HG03439 (cell line): ENCODE measurements at regions not wholly inside any gene's neighbourhood (a gene's known extent, or its start where the extent isn't known, plus 50 kb on each side); places are given as distances from the start of the nearest gene placed in this dataset.

Experiments used
- ATAC-seq: cut with Tn5 transposase; IDR thresholded peaks from one replicate; pipeline ENCODE4 v1.9.1; 2021; ENCODE audit warnings: mild to moderate bottlenecking, moderate library complexity; ENCODE audit not compliant: unreplicated experiment

- no peak for ATAC-seq
Observed at GRCh38 chr2:8623958-8624591, 57.8 kb upstream of the ID2 start.

DNA sequence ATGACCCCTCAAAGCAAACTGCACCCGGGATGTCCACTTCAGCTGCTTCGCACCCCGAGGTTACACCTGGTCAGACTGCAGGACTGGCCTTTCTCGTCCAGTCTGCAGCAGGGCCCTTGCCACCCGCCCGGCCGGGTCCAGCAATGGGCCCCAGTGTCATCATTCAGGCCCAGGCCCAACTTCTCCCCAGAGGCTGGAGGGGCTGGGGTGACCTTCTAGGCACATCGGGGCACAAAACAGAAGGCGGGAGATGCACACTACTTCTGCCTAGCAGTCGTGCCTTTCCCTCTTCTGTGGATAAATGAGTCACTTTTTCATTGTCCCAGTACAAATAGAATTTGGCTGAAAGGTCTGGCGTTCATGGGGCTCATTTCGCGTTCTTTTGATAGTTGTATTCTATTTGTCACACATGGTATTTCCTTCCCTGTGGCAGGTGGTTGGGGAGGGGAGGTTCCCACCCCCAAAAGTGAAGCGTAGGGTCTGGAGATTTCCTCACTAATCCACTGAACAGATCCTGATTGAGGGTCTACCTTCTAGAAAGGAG, 56.9 kb upstream of the ID2 start:
- ATAC-seq, result no peak

DNA sequence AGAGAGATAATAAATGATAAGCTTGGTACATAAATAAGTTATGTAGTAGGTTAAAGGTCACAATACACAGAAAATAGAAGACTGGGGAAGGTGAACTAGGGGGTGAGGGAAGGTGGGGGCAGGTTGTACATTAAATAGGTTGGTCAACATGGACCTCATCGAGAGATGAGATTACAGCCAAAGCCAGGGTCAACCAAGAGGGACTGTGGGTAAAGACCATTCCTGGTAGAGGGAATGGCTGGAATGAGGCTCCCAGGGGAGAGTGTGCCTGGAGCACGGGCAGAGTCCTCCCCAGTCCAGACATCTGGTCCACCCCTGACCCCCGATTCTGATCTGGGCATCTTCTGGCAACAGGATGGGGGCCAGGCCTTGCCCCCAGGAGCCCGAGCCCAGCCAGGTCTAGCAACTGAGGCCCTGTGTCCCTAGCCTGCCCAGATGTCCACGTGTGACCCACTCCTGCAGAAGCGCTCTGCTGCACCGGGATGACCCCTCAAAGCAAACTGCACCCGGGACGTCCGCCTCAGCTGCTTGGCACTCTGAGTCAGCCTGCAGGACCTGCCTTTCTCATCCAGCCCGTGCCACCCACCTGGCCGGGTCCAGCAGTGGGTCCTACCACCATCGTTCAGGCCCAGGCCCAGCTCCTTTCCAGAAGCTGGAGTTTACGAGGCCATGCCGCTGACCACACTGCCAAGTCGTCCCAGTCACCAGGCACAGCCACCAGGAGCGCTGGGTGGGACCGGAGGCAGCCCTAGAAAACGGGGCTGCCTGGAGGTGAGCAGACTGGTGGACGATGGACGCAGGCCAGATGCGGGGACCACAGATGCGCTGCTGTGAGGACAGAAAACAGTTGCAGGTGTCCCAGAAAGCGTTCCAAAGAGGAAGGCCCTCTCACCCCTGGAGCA, 56.2 kb upstream of the ID2 start:
- no peak for ATAC-seq

- ATAC-seq, result no peak
Observed at GRCh38 chr2:8626572-8626971, 55.3 kb upstream of the ID2 start.

DNA sequence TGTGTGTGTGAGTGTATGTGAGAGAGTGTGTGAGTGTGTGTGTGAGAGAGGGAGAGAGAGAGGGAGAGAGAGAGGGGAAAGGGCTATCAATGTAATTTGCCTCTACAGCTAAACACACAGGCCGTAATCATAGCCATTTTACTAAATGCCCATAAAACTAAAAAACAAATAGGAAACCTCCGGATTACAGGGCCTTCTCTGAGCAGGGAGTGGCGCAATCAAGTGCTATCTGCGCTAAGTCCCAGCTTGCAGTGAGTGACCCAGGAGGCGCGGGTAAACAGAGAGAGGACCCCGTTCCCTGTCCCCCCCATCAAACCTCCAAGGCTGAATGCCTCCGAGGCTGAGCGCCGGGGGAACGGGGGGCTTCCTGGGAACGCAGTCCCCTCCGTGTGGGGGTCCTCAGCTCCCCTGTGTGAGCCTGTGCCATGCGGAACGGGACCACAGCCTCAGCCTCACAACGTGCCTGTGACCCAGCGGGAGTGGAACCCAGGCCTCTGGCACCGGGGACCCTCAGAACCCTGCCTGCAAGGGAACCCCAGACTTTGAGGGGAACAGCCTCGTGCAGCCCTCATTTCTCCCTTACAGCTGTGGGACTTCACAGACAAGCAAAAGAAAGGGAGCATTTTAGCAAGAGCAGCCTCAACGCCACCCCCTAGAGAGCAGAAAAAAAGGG, 54.7 kb upstream of the ID2 start:
- no peak for ATAC-seq

GRCh38 chr2:8627692-8628085, 54.2 kb upstream of the ID2 start:
- no peak for ATAC-seq

GRCh38 chr2:8628179-8628865, 53.5 kb upstream of the ID2 start:
- peak; percentile 13 for ATAC-seq

DNA sequence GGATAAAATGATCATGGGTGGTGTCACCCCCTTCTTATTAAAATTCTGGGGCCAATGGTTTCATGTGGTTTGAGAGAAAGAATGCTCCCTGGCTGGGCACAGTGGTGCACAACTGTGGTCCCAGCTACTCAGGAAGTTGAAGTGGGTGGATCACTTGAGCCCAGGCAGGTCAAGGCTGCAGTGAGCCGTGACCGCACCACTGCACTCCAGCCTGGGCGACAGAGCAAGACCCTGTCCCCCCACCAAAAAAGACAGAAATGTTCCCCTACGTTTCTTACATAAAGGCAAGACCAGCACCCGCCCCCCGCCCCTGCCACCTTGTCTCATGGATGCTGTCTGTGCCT, 53.0 kb upstream of the ID2 start:
- peak; percentile 50 for ATAC-seq

DNA sequence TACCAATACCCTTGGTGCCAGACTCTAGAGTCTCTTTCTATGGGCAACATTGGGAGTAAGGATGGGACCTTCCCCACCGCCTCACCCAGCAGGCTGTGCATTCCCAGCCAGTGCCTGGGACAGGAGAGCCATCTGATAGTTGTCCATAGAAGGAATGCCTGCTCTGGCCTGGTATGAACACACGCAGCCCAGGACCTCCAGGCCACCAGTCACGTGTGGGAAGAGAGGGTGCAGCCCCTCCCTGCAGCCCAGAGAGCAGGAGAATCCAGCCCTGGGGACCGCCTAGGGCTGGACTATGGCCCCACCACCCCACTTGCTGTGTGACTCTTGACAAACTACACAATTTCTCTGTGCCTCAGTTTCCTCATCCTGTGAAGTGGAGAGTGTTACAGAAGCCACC, 52.5 kb upstream of the ID2 start:
- no peak for ATAC-seq

DNA sequence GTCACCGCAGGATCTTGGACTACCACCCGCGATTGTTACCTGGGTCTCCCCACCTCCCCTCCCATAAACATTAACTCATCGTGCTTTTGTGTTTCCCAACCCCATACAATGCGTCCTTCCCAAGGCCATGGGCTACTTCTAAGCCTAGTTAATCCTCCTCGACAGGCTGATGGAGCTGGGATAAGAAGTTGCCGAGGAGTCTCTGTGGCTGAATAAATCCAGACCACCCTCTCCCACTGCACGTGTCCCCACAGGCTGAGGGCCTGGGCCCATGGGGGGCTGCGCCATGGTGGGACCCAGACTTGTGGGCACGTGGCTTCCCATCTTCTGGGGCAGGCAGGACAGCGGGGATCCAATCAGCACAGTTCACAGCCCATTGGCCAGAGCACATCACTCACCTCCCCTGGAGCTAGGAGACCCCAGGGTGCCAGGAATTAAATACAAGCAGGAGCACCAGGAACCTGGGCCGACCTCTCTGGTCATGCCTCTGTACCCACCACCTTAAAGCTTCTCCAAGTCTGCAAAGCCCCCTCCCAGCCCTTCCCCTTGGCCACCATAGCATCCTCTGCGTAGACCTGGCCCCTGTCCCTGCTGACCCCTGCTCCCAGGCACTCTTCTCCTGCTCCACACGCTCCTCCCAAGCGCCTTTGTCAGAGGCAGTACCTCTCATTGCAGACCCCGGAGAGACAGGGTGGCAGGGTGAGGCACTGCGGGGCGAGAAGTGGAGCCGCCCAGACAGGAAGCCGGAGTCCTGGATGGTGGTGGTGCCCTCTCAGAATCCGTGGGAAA, 51.0 kb upstream of the ID2 start:
- ATAC-seq, result no peak

GRCh38 chr2:8631465-8632005, 50.3 kb upstream of the ID2 start:
- ATAC-seq, result no peak
